ENCODE measurements at regions not wholly inside any gene's neighbourhood (a gene's known extent, or its start where the extent isn't known, plus 50 kb on each side); places are given as distances from the start of the nearest gene placed in this dataset.
A peak's percentile ranks its signal among the peaks of the same experiment; 100 is the strongest.

DNA sequence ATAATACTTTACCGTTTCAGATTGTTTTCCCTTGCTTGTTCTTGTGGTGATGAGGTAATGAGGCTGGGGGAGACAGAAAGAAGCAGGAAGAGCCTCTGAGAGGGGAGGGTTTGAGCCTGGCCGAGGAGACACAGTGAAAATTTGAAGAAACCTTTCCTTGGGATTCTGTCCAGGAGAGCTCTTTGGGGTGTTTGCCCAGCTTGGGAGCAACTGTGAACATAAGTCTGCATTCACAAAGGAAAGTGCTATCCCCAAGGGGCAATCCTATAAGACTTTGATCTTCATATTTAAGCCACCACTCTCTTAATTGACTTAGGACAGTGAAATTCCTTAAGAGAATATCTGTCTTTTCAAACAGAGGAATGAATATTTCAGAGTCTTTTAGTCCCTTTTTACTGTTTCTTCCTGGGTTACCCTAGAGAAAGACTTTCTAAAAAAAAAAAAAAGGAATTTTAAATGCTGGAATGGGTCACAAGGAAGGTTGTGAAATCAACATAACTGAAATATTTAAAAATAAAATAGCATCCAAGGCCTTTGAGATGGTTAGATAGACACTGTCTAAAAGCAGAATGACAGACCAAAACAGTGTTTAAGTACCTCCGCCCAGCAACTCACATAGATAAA is 52.5 kb upstream of the STAM2 start:
- H3K27ac ChIP-seq (ENCODE audit: low read length): no peak overlapping the region
- DNase-seq (no peak), ATAC-seq (peak in 1 of 2 donors; percentile 41)
- H3K4me3 ChIP-seq (ENCODE audit: low read length): no peak overlapping the region
- intact Hi-C loops (cut with DNase I): no loop called here
- H3K4me1 ChIP-seq (ENCODE audit: control insufficient read depth, insufficient read depth, low read length): peaks cover 2% of the 10 kb centered on the region
- 57% methylated on average over 3 of the region's 3 CpGs for WGBS
- no peaks in the 10 kb centered on the region for H3K9me3 ChIP-seq (ENCODE audit: control insufficient read depth, low read length)
- H3K27me3 ChIP-seq (ENCODE audit: control insufficient read depth, insufficient read depth): no peaks in the 10 kb centered on the region

DNA sequence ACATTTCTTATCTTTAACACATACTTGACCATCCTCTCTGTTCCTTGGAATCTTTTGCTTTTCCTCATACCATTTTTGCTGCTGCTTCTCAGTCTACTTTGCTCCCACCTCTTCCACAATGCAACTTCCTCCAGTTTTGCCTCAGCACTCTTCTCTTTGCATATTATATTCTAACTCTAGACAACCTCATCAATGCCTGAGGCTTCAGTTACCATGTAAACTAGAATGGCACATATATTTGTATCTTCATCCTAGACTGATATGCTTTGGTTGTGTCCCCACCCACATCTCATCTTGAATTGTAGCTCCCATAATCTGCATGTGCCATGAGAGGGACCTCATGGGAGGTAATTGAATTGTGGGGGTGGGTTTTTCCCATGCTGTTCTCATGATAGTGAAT is 55.9 kb upstream of the STAM2 start:
- no peaks in the 10 kb centered on the region for H3K27me3 ChIP-seq (ENCODE audit: control insufficient read depth, insufficient read depth)
- no peak overlapping the region for H3K27ac ChIP-seq (ENCODE audit: low read length)
- no peak overlapping the region for H3K4me3 ChIP-seq (ENCODE audit: low read length)
- ATAC-seq: no peak
- no peaks in the 10 kb centered on the region for H3K9me3 ChIP-seq (ENCODE audit: control insufficient read depth, low read length)
- intact Hi-C loops (cut with DNase I): no loop called here
- DNase-seq: no peak
- no peaks in the 10 kb centered on the region for H3K4me1 ChIP-seq (ENCODE audit: control insufficient read depth, insufficient read depth, low read length)

DNA sequence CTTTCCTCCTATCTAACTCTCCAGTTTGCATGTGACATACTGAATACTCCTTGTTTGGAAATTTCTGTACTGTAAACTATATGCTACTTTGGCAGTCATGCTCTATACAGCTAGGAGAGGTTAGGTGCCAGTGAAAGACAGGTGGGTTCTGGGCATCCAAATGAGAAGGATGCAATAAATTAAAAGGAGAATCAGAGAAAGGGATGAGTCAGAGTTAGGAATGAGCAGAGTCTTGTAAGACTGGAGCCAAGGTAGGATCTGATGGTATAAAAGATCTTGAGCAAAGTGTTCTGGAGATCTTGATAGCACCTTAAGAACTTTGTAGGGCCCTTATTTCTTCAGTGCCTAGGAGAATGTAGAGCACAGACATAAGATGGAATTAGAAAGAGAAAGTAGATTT is 58.7 kb upstream of the STAM2 start:
- ATAC-seq (no peak), DNase-seq (no peak)
- Histone ChIP-seq H3K4me1 (ENCODE audit: control insufficient read depth, insufficient read depth, low read length) (no peaks in the 10 kb centered on the region), H3K9me3 (ENCODE audit: control insufficient read depth, low read length) (no peaks in the 10 kb centered on the region), H3K4me3 (ENCODE audit: low read length) (no peak overlapping the region), H3K27ac (ENCODE audit: low read length) (no peak overlapping the region), H3K27me3 (ENCODE audit: control insufficient read depth, insufficient read depth) (no peaks in the 10 kb centered on the region)
- intact Hi-C loops (cut with DNase I): no loop called here

DNA sequence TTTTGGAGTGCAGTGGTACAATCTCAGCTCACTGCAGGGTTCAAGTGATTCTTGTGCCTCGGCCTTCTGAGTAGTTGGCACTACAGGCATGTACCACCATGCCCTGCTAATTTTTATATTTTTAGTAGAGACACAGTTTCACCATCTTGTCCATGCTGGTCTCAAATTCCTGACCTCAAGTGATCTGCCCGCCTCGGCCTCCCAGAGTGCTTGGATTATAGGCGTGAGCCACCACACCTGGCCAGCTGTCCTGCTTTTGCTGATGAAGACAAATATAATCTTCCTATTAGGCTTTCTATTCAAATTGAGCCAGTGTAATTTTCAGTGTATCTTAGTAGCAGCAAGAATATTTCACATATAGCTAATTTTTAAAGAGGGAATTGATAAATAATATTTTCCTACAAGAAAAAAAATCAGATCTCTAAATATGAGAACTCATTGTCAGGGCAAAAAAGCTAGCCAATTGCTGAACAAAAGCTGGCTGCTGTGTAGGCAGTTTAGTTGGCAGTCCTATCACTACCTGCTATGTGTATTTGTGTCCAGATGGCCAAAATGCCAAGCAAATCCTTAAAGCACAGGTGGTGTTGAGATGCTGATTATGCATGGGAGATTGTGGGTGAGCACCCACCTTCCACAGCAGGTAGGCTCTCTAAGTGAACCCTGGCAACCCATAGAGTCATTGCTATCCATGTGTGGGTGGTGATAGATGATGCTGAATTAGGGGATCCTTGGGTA is 60.8 kb upstream of the STAM2 start:
- no peak overlapping the region for H3K27ac ChIP-seq (ENCODE audit: low read length)
- no peaks in the 10 kb centered on the region for H3K9me3 ChIP-seq (ENCODE audit: control insufficient read depth, low read length)
- no peaks in the 10 kb centered on the region for H3K4me1 ChIP-seq (ENCODE audit: control insufficient read depth, insufficient read depth, low read length)
- H3K4me3 ChIP-seq (ENCODE audit: low read length): no peak overlapping the region
- intact Hi-C loops (cut with DNase I): no loop called here
- WGBS: 93% methylated on average over 4 of the region's 4 CpGs
- ATAC-seq (no peak), DNase-seq (no peak)
- H3K27me3 ChIP-seq (ENCODE audit: control insufficient read depth, insufficient read depth): no peaks in the 10 kb centered on the region

DNA sequence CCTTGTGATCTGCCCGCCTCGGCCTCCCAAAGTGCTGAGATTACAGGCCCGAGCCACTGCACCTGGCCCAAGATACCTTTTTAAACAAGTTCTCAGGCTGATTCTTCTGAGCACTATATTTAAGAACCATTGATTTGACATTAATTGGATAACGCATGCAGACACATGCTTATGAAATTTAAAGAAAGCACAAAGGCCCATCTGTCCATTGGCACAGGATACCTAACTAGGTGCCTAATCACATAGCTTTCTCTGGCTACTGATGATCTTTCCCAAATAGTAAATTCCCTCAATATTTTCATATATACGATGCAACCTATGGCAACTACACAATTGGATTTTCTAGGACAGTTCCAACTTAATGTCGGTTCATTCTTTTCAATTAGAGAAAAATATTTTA is 62.5 kb upstream of the STAM2 start:
- Histone ChIP-seq H3K4me3 (ENCODE audit: low read length) (no peak overlapping the region), H3K27me3 (ENCODE audit: control insufficient read depth, insufficient read depth) (no peaks in the 10 kb centered on the region), H3K4me1 (ENCODE audit: control insufficient read depth, insufficient read depth, low read length) (peaks cover 1% of the 10 kb centered on the region), H3K27ac (ENCODE audit: low read length) (no peak overlapping the region), H3K9me3 (ENCODE audit: control insufficient read depth, low read length) (no peaks in the 10 kb centered on the region)
- DNase-seq (no peak), ATAC-seq (no peak)
- intact Hi-C loops (cut with DNase I): no loop called here
- WGBS: 95% methylated on average over 6 of the region's 6 CpGs

DNA sequence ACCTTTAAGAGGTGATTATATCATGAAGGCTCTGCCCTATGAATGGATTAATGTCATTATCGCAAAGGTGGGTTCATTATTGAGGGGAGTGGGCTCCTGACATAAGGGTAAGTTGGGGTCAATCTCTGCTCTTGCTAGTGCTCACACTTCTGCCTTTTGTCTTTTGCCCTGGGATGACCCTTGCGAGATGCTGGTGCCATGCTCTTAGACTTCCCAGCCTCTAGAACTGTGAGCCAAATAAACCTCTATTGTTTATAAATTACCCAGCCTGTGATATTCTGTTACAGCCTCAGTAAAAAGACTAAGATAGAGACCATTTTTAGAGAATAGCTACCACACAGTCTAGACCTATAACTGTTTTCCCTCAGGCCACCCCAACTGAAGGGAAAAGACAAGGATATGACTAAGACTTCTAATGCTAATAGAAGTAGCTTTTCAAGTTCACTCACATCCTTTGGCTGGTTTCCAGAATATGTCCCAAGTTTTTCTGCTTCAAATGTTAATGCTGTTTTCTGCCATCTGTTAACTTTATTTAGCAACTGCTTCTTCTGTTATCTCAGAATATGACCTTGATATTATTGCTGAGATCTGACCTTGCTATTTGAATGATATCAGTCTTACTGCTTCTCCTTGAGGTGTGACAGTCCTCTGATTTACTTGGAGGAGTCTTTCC is 65.1 kb upstream of the STAM2 start:
- ATAC-seq (peak in 1 of 2 donors; percentile 39), DNase-seq (no peak)
- intact Hi-C loops (cut with DNase I): no loop called here
- Histone ChIP-seq H3K9me3 (ENCODE audit: control insufficient read depth, low read length) (no peaks in the 10 kb centered on the region), H3K27ac (ENCODE audit: low read length) (no peak overlapping the region), H3K27me3 (ENCODE audit: control insufficient read depth, insufficient read depth) (no peaks in the 10 kb centered on the region), H3K4me3 (ENCODE audit: low read length) (no peak overlapping the region), H3K4me1 (ENCODE audit: control insufficient read depth, insufficient read depth, low read length) (peaks cover 1% of the 10 kb centered on the region)
- WGBS: 48% methylated on average over 2 of the region's 2 CpGs

DNA sequence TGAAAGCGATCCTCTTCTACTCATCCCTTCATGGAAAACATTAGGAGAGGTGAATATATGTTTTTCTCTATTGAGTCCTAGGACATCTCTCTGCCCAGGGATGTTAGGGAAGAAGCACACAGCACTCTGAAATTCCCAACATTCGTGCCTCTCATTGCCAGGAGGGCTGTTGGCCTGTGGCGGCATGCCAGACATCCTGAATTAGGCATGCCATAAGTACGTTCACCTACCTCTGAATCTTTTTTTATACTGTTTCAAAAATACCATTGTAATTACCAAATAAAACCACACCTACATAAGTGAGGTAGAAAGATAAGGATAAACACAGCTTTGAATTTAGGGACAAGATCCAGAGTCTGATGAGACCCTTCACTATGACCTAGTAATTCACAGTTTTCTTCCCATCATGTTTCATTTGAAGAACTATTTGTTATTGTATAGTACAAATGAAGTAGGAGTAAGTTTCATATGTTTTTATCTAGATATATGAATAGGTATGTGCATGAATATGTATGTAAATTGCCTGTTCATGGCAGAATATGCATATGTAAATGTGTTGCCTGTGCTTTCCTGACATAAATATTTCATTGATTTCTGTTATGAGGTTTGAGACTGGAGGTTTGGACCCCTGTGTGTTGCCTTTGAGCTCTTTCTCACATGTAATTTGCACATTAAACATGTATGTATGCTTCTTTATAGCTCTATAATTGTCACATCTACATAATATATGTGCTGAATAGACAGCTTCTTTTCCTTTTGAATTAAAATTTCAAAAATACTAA is 66.6 kb upstream of the STAM2 start:
- H3K4me3 ChIP-seq (ENCODE audit: low read length): no peak overlapping the region
- no peak for DNase-seq
- intact Hi-C loops (cut with DNase I): no loop called here
- no peaks in the 10 kb centered on the region for H3K9me3 ChIP-seq (ENCODE audit: control insufficient read depth, low read length)
- ATAC-seq: no peak
- no peak overlapping the region for H3K27ac ChIP-seq (ENCODE audit: low read length)
- WGBS: 70% methylated on average over 4 of the region's 4 CpGs
- peaks cover 1% of the 10 kb centered on the region for H3K4me1 ChIP-seq (ENCODE audit: control insufficient read depth, insufficient read depth, low read length)
- H3K27me3 ChIP-seq (ENCODE audit: control insufficient read depth, insufficient read depth): no peaks in the 10 kb centered on the region

DNA sequence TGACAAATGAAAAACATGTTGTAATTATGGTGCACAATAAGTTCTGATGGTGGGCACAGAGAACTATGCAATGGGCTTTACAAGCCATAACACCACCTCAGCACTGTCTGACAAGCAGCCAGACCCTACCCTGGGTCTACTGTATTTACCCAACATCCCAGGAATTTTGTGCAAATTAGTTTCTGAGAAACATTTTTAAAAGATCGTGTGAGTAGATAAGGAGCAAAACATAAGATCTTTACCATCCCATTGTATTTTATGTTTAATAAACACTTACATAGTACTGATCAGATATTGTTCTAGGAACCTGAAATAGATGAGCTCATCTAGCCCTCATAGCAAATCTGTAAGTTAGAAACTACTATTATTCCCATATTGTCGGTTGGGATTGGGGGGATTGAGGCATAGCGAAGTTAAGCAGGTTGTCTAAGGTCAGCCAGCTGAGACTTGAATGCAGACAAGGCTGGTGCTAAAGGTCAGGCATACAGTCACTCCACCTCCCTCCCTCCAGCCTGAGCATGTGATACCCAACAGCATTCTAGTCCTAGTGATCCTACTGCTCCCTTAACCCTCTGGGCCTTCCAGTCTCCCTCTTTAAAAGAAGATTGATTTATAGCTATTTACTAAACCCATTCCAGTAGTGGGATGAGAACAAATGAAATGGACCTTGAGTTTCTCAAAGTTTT is 67.4 kb upstream of the STAM2 start:
- ATAC-seq (no peak), DNase-seq (no peak)
- Histone ChIP-seq H3K27me3 (ENCODE audit: control insufficient read depth, insufficient read depth) (no peaks in the 10 kb centered on the region), H3K9me3 (ENCODE audit: control insufficient read depth, low read length) (no peaks in the 10 kb centered on the region), H3K4me1 (ENCODE audit: control insufficient read depth, insufficient read depth, low read length) (peaks cover 1% of the 10 kb centered on the region), H3K27ac (ENCODE audit: low read length) (no peak overlapping the region), H3K4me3 (ENCODE audit: low read length) (no peak overlapping the region)
- intact Hi-C loops (cut with DNase I): no loop called here
- 89% methylated on average over 3 of the region's 3 CpGs for WGBS

DNA sequence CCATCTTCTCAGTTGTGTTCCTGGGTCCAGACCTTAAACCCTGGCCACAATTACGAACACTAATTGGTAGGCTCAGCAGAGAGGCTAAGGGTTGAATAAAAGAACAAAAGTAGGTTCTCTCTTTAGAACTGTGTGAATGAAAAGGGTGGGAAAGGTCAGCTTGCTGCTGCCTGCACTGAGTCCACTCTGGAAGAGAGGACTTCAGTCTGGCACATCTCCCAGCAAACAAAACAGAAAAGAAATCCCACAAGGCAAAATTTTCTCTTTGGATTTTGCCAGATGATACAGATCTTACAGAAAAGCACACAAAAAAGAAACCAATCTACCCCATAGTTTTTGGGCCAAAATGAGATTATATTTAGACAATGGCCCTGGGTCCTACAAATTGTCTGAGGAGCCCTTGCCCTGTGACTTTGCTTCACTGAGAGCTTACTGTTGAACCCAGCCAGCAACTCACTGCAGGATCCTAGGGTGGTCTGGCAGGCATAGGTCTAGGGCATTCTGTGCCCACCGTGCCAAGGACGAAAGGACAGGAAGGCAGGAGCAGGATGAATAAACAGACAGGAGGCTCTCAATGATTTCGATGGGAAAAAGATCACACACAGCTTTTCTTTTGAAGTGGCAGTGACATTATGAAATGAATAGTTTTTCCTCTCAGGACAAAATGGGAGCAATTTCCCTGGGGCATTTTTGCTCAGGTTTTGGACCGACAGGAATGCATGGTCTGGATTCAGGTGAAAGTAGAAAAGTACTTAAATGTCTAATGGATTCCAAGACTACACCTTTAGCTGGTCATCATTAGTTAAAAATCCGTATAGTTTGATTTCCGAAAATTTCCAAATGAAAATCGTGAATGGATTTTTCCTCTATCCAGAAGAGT is 68.4 kb upstream of the STAM2 start:
- Histone ChIP-seq H3K9me3 (ENCODE audit: control insufficient read depth, low read length) (no peaks in the 10 kb centered on the region), H3K4me3 (ENCODE audit: low read length) (no peak overlapping the region), H3K4me1 (ENCODE audit: control insufficient read depth, insufficient read depth, low read length) (peaks cover 1% of the 10 kb centered on the region), H3K27me3 (ENCODE audit: control insufficient read depth, insufficient read depth) (no peaks in the 10 kb centered on the region), H3K27ac (ENCODE audit: low read length) (peak overlapping the region; percentile 2)
- ATAC-seq: peak in 1 of 2 donors; percentile 65
- DNase-seq: no peak
- intact Hi-C loops (cut with DNase I): no loop called here
- WGBS: 71% methylated on average over 8 of the region's 8 CpGs

DNA sequence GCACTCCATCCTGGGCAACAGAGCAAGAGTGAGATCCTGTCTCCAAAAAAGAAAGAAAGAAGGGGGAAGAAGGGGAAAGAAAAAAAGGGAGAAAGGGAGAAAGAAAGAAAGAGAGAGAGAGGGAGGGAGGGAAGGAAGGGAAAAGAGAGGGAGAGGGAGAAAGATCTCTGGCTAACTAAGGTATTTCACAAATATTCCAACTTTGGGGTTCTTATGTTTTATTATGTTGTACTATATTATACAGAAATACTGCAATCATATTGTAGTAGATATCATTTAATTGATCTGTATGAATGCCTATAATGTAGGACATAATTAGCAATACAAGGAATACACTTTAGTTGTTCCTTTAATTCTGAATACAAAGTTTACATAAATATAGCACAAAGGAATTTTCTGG is 70.1 kb upstream of the STAM2 start:
- no peaks in the 10 kb centered on the region for H3K9me3 ChIP-seq (ENCODE audit: control insufficient read depth, low read length)
- peaks cover 1% of the 10 kb centered on the region for H3K4me1 ChIP-seq (ENCODE audit: control insufficient read depth, insufficient read depth, low read length)
- intact Hi-C loops (cut with DNase I): no loop called here
- no peak overlapping the region for H3K27ac ChIP-seq (ENCODE audit: low read length)
- DNase-seq (no peak), ATAC-seq (no peak)
- no peaks in the 10 kb centered on the region for H3K27me3 ChIP-seq (ENCODE audit: control insufficient read depth, insufficient read depth)
- no peak overlapping the region for H3K4me3 ChIP-seq (ENCODE audit: low read length)

Measured in right cardiac atrium (tissue), 5 donors.